AG09309 (cell line): ENCODE measurements at regions not wholly inside any gene's neighbourhood (a gene's known extent, or its start where the extent isn't known, plus 50 kb on each side); places are given as distances from the start of the nearest gene placed in this dataset.

Experiments
- DNase-seq: peaks from one replicate; pipeline ENCODE4 v3.0.0-alpha.2; 2010; ENCODE audit warnings: low read depth
- H3K4me3 ChIP-seq: 2 replicates; pipeline ENCODE4 v1.5.1; 2011; ENCODE audit warnings: mild to moderate bottlenecking, low read depth, low read length, moderate library complexity; ENCODE audit not compliant: control insufficient read depth
- TF ChIP-seq, protein P1 (sequence below): IDR thresholded peaks from 2 replicates; pipeline ENCODE4 v1.5.1; 2011; ENCODE audit warnings: mild to moderate bottlenecking, low read depth, low read length, inconsistent platforms; ENCODE audit not compliant: insufficient read depth, control insufficient read depth; ENCODE audit errors: missing control alignments

DNA sequence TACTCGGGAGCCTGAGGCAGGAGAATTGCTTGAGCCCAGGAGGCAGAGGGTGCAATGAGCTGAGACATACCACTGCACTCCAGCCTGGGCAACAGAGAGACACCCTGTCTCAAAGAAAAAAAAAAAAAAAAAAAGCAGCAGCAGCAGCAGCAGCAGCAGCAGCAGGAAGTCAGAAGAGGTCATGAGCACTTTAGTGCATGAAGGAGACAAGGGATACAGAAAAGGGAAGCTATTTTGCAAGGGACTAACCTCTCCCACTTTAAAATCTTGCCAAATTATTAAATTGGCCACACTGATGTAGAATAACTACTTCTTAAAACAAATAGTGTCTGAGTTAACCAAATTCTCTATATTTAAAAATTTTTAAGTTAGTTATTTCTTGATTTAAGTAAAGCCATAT is 113.4 kb upstream of the PDE1A start:
- DNase-seq, result no peak
- TF ChIP-seq, protein P1, sequence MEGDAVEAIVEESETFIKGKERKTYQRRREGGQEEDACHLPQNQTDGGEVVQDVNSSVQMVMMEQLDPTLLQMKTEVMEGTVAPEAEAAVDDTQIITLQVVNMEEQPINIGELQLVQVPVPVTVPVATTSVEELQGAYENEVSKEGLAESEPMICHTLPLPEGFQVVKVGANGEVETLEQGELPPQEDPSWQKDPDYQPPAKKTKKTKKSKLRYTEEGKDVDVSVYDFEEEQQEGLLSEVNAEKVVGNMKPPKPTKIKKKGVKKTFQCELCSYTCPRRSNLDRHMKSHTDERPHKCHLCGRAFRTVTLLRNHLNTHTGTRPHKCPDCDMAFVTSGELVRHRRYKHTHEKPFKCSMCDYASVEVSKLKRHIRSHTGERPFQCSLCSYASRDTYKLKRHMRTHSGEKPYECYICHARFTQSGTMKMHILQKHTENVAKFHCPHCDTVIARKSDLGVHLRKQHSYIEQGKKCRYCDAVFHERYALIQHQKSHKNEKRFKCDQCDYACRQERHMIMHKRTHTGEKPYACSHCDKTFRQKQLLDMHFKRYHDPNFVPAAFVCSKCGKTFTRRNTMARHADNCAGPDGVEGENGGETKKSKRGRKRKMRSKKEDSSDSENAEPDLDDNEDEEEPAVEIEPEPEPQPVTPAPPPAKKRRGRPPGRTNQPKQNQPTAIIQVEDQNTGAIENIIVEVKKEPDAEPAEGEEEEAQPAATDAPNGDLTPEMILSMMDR, result no peak

DNA sequence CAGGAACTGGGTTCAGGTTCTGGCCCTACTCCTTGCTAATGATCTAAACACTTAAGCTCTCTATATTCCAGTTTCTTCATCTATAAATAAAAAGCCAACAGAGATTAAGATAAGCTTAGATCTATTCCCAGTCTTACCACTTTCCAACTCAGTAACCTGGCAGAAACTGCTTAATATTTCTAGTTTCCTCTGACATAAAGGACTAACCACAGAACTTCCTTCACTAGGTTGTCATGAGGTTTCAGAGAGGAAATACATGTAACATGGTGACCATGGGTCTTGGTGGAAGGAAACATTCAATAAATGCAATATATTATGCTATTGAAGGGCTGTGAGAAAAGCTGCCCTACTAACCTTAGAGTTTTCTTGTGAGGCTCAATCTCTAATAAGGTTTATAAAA is 114.4 kb upstream of the PDE1A start:
- DNase-seq, result no peak
- H3K4me3 ChIP-seq, result no peak overlapping the region
- TF ChIP-seq, protein P1, result no peak

More for the DNA sequence above, 113.4 kb upstream of the PDE1A start:
- no peak overlapping the region for H3K4me3 ChIP-seq

GRCh38 chr2:182542501-182543258 is 115.8 kb upstream of the PDE1A start:
- TF ChIP-seq, protein P1, result no peak
- DNase-seq, result no peak
- no peak overlapping the region for H3K4me3 ChIP-seq

GRCh38 chr2:182543741-182544525 is 117.1 kb upstream of the PDE1A start:
- TF ChIP-seq, protein P1, result no peak
- DNase-seq, result no peak
- no peak overlapping the region for H3K4me3 ChIP-seq

GRCh38 chr2:182545420-182546167 is 118.8 kb upstream of the PDE1A start:
- no peak for DNase-seq
- TF ChIP-seq, protein P1, result no peak
- H3K4me3 ChIP-seq, result no peak overlapping the region

DNA sequence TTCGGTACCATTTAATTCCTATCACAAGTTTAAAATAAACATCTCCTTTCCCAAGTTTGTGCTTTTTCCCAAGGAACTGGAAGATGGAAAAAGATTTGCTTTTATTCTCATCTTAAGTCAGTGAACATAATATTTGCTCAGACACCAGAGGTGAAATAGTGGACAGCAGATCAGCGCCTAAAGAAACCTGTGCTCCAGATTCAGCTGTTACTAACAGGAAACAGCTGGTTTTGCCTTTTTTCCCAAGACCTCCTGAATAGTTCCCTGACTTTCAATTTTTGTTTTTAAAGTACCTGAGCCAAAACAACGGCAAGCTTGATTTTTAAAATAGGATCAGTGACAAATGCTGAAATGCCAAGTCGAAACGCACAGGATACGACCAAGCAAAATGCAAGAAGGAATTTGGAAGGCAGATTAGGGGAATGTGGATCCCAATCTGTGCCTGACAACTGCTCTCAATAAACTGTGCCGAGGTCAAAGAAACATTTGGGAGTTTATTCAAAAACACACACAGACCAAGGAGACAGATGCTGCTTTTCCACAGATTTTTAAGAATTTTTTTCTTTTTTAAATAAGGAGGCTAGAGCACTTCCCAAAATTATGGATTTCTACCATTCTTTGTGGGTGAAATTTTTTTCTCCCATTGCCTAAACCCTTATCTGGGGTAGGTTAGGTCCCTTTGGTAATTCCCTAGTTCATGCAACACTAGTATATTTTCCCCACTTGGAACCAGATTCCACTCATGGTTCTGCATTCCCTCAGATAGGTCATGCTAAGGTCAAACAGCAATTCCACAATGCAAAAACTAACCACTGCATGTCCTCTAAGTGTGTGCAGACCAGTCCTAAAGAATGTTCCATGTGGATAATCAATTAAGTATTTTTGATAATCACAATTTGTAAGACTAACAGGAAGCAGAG is 121.5 kb upstream of the PDE1A start:
- DNase-seq, result no peak
- no peak overlapping the region for H3K4me3 ChIP-seq
- TF ChIP-seq, protein P1, result no peak
